Transverse colon (tissue), 4 donors: ENCODE measurements at regions not wholly inside any gene's neighbourhood (a gene's known extent, or its start where the extent isn't known, plus 50 kb on each side); places are given as distances from the start of the nearest gene placed in this dataset.

Experiments
- DNase-seq: peaks from one replicate; pipeline ENCODE4 v3.0.0-alpha.2; 2019
- H3K27ac ChIP-seq, 4 donors: fragments of 200-600 bp; sonication (generic); 2 replicates each; pipeline ENCODE4 v1.5.1; 2016 to 2018; ENCODE audit warnings: inconsistent platforms in 4 of 4
- H3K27me3 ChIP-seq: fragments of 200-600 bp; sonication (generic); 2 replicates; pipeline ENCODE4 v1.5.1; 2017; ENCODE audit warnings: inconsistent platforms
- H3K36me3 ChIP-seq, 4 donors: fragments of 200-600 bp; sonication (generic); 2 replicates each; pipeline ENCODE4 v1.5.1; 2017 to 2019; ENCODE audit warnings: inconsistent platforms in 4 of 4
- H3K4me1 ChIP-seq, 4 donors: fragments of 200-600 bp; sonication (generic); 2 replicates each; pipeline ENCODE4 v1.5.1; 2017 to 2020; ENCODE audit warnings: inconsistent platforms in 4 of 4
- H3K4me3 ChIP-seq, 4 donors: fragments of 200-600 bp; sonication (generic); 1 replicate in 1 of 4; 2 replicates in 3 of 4; pipeline versions ENCODE4 v1.5.1 to v1.6.1; 2017 to 2019; ENCODE audit warnings: inconsistent platforms in 4 of 4
- H3K9me3 ChIP-seq, 2 donors: fragments of 200-600 bp; sonication (generic); 2 replicates each; pipeline ENCODE4 v1.5.1; 2017 to 2019; ENCODE audit warnings: inconsistent platforms in 2 of 2
- CTCF ChIP-seq, 5 experiments: fragments of 200-600 bp in 3 of 5; fragments of 450-650 bp in 2 of 5; sonication (generic) in 3 of 5; IDR thresholded peaks; 1 replicate in 2 of 5; 2 replicates in 3 of 5; pipeline ENCODE4 v1.5.1; 2016 to 2017; ENCODE audit warnings: antibody characterized with exemption in 5 of 5, inconsistent platforms in 3 of 5, mild to moderate bottlenecking in 2 of 5, moderate library complexity in 1 of 5
- EP300 ChIP-seq: sonication (generic); formaldehyde crosslinking; IDR thresholded peaks from one replicate; pipeline ENCODE4 v1.6.1; 2017; ENCODE audit warnings: antibody characterized with exemption, low read depth
- POLR2A ChIP-seq: fragments of 450-650 bp; IDR thresholded peaks from one replicate; pipeline ENCODE4 v1.6.1; 2016; ENCODE audit warnings: antibody characterized with exemption, mild to moderate bottlenecking, moderate library complexity
- POLR2AphosphoS5 ChIP-seq, 3 donors: sonication (generic); formaldehyde crosslinking; IDR thresholded peaks; one replicate each; pipeline ENCODE4 v1.6.1; 2016; ENCODE audit warnings: antibody characterized with exemption in 3 of 3
- WGBS, 2 donors: methylation state at CpG; one replicate each; pipeline ENCODE4 v1.1.5; 2018; ENCODE audit warnings: low coverage in 1 of 2; 5-methylcytosine and 5-hydroxymethylcytosine counted together
- in situ Hi-C, 4 donors: fragments of 200-750 bp; cut with MboI; loops; one replicate each; pipeline versions ENCODE4 v1.15.0 to v1.15.1; 2017; ENCODE audit warnings: low sequenced_read_pairs in 3 of 4, low pct_ligation_motif_present in 1 of 4, low pct_unique_long_range_greater_than_20kb in 1 of 4
- intact Hi-C: fragments of 100-400 bp; cut with DNase I; formaldehyde crosslinking; loops from one replicate; pipeline ENCODE4 v1.15.1; 2023; ENCODE audit warnings: low total_unique reads

GRCh38 chr1:99137554-99138206 is 126.6 kb upstream of the PLPPR4 start:
- Histone ChIP-seq H3K4me1 (no peaks in the 10 kb centered on the region), H3K27me3 (no peaks in the 10 kb centered on the region), H3K36me3 (no peaks in the 10 kb centered on the region), H3K27ac (no peak overlapping the region), H3K4me3 (no peak overlapping the region), H3K9me3 (no peaks in the 10 kb centered on the region)
- no peak for DNase-seq
- in situ Hi-C loops (no loop called here), intact Hi-C loops (no loop called here)
- 92 to 100% methylated on average over 1 of the region's 1 CpG for WGBS, 2 donors
- TF ChIP-seq POLR2A (no peak), POLR2AphosphoS5 (IDR thresholded peaks at IDR 0.05) (no peak), CTCF (IDR thresholded peaks at IDR 0.05) (no peak)

- no peaks in the 10 kb centered on the region for H3K4me1 ChIP-seq
- H3K4me3 ChIP-seq: no peak overlapping the region
- H3K9me3 ChIP-seq: no peaks in the 10 kb centered on the region
- 69 to 84% methylated on average over 3 to 11 of the region's 11 CpGs for WGBS, 2 donors
- H3K27ac ChIP-seq: no peak overlapping the region
- no peak for TF ChIP-seq EP300
- no peak for TF ChIP-seq CTCF (IDR thresholded peaks at IDR 0.05)
- TF ChIP-seq POLR2AphosphoS5 (IDR thresholded peaks at IDR 0.05): no peak
- TF ChIP-seq POLR2A: no peak
- H3K27me3 ChIP-seq: no peaks in the 10 kb centered on the region
- intact Hi-C loops: no loop called here
- no peaks in the 10 kb centered on the region for H3K36me3 ChIP-seq
- in situ Hi-C loops: no loop called here
- DNase-seq: no peak
Observed at GRCh38 chr1:99139876-99140275, 124.4 kb upstream of the PLPPR4 start.

GRCh38 chr1:99146129-99146848 is 118.0 kb upstream of the PLPPR4 start:
- intact Hi-C loops (no loop called here), in situ Hi-C loops (no loop called here)
- WGBS, 2 donors: 66% methylated on average over 14 of the region's 15 CpGs; no CpG with 5 or more reads in 1 of the 2 donors
- no peaks in the 10 kb centered on the region for H3K27me3 ChIP-seq
- no peak for TF ChIP-seq POLR2AphosphoS5 (IDR thresholded peaks at IDR 0.05)
- TF ChIP-seq EP300: no peak
- TF ChIP-seq CTCF (IDR thresholded peaks at IDR 0.05): no peak
- TF ChIP-seq POLR2A: no peak
- H3K9me3 ChIP-seq: no peaks in the 10 kb centered on the region
- no peak overlapping the region for H3K27ac ChIP-seq
- H3K36me3 ChIP-seq: no peaks in the 10 kb centered on the region
- no peak overlapping the region for H3K4me3 ChIP-seq
- DNase-seq: no peak
- H3K4me1 ChIP-seq: no peaks in the 10 kb centered on the region

GRCh38 chr1:99149952-99150351 is 114.3 kb upstream of the PLPPR4 start:
- TF ChIP-seq EP300 (no peak), POLR2AphosphoS5 (IDR thresholded peaks at IDR 0.05) (no peak), CTCF (IDR thresholded peaks at IDR 0.05) (no peak), POLR2A (no peak)
- 76 to 90% methylated on average over 3 of the region's 3 CpGs for WGBS, 2 donors

More at GRCh38 chr1:99149952-99150351, 114.3 kb upstream of the PLPPR4 start:
- Histone ChIP-seq H3K4me3 (no peak overlapping the region), H3K27me3 (no peaks in the 10 kb centered on the region), H3K36me3 (no peaks in the 10 kb centered on the region), H3K4me1 (no peaks in the 10 kb centered on the region), H3K9me3 (no peaks in the 10 kb centered on the region), H3K27ac (no peak overlapping the region)
- intact Hi-C loops (no loop called here), in situ Hi-C loops (no loop called here)
- DNase-seq: no peak
